CD4-positive, alpha-beta T cell treated with Interleukin-6 at 100 ng/mL for 8 hours (primary cell): ENCODE measurements at regions not wholly inside any gene's neighbourhood (a gene's known extent, or its start where the extent isn't known, plus 50 kb on each side); places are given as distances from the start of the nearest gene placed in this dataset.
"Not testable (repeated sequence)": the region's sequence is repeated elsewhere in the genome, so short reads cannot be mapped to it uniquely, and the experiment has no call there.

Experiments
- DNase-seq: peaks from one replicate; pipeline ENCODE4 v3.0.0-alpha.2; 2020; ENCODE audit warnings: mixed read lengths, low spot score

DNA sequence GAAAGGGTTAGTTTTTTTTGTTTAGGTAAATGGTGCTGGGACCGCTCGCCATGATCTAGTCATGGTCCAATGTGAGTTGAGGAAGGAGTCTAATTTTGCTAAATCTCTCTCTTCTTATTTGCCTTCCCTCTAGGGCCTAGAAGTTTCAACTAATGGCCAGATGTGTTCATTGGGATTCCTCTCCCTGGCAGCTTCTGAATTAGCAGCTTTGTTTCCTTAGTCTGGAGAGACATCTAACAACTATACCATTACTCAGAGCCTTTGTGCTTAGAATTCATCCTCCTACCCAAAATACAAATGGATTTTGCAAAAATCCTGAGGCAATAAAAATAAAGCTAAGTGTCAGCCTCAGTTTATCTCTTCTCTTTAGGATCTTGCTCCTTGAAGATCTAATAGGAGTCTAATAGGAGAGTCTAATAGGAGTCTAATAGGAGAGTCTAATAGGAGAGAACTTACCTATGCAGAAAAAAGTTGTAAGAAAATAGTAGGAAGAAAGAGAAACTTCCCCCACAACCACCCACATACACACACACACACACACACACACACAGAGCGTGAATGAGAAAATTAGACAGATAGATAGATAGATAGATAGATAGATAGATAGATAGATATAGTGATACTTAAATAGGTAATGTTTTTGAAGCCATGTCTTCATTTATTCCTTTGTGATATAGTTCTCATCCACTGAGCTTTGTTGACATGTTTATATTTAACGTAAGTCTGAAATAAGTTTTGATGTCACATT, 980.5 kb upstream of the CNTN5 start:
- no peak for DNase-seq

DNA sequence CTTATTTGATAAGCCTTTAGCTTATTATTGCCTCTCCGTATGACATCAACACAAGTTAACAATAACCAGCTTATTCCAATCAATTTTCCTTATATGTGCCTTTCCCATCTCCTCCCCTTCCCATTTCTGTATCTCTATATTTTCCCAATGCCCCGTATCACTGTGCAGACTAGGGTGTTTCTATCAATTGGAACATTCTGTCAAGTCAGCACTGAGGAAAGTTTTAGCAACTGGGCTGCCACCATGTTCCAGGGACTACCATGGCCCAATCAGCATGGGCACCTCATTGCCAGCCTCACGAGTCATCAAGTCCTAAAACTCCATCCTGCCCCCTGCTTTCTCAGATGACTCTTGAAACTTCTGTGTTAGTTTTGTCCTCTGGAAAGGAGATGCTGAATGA, 973.1 kb upstream of the CNTN5 start:
- no peak for DNase-seq

DNA sequence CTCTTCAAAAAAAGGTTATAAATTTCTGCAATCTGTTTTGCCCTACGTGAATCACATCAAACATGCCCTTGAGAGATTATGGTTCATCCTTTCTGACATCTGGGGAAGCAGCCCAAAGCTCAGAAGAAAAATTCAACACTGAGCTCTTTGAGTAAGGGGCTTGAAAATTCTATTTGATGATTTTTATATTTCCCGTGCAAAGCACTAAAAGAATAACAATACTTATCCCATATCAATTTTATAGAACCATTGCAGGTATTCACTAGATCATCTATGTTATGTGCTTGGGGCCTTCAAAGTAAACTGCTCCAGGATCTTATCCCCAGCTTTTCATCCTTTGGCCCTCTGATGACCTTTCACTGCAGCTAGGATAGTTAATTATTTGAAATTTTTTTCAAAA, 966.9 kb upstream of the CNTN5 start:
- no peak for DNase-seq

DNA sequence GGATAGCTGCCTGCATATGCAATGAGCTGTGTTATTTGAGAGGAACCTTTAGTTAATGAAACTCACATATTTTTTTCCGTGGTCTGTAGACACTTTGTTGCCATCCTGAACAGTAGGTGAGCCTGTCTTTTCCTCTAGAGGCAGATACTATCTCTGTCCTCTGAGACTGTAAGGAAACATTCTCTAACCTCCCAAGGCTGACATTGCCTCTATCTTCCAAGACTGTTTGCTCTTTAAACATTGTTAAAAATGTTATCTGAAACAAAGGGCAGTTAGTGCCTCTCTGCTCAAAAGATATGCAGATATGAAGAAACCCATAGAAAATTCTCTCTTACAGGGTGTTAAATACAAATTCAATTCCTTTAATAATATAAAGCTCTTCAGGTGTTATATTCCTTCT, 963.8 kb upstream of the CNTN5 start:
- DNase-seq, result no peak

DNA sequence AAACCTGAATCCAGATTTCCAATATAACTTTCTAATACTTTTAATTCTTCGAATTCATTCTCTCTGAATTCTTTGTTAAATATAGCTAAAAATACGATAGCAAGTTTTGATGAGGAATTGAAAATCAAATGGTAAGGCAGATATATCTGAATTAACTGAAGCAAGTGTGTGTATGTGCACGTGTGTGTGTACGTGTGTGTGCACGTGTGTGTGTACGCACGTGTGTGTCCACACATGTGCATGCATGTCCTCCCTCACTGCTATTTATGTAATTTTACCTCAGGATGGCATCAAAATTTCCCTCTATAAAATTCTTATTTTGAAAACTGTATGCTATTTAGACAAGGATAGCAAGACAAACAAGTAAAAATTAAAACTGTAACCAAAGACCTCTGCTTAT, 961.3 kb upstream of the CNTN5 start:
- DNase-seq, result no peak

DNA sequence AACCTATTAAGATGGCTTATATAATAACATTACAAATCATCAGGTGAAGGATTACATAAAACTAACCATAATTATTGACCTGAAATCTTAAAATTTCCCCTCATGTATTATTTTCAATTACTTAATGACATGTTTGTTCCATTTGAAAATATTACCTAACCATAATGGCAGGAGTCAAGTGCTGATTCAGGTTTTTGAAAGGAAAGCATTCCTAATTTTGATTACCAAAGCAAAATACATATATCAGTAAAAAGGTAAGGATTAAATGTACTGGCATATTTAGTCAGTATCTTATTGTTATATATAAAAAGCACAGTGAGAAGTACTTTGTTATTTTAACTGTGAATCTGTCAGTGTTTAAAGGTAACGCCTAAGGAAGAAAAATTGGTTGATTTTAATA, 960.0 kb upstream of the CNTN5 start:
- DNase-seq, result no peak

DNA sequence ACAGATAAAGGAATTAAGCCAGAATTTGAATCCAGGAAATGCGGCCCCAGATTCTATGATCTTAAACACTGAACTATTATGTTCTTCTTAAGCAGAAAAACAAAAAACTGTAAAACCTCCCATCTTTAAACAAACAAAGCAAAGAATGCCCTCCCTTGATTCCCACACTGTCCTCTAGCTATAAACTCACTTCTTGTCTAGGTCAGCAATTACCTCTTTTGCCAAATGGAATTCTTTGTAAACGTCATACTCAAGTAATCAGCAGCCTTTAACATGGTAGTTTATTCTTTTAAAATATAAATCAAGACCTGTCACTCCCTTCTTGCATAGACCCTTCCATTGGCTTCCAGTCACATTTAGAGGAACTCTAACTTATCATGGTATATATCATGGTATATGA, 958.9 kb upstream of the CNTN5 start:
- no peak for DNase-seq

DNA sequence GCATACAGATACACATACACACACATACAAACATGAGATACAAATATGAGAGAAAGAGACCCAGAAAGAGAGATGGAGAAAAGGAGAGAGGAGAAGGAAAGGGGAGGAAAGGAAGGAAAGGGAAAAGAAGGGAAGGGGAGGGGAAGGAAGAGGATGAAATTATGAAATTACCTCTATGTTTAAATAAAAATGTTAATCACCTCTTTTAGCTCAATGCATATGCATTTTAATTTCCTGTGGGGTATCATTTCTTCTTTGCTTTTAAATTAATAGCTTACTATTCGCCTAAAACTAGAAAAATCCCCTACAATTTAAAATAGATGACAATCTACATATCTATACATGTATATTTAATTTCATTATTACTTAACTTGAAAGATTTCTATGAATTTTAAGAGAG, 958.0 kb upstream of the CNTN5 start:
- no peak for DNase-seq

DNA sequence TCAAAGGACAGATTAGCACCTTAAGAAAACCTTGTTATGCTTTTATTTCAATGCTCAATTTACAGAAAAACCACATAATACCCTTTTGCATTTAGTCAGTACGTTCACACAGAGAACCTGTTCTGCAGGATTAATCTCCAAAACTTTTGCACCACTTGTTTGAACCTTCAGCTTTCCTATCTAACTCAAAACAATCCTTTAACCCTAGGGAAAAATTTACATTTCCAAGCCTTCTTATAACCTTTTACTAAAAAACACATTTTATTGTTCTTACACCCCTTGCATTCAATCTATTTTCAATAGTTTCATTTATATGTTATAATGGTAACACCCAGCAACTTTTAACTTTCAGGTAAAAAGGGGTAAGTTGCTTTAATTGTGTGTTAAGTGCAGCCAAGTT, 952.5 kb upstream of the CNTN5 start:
- DNase-seq, result no peak

DNA sequence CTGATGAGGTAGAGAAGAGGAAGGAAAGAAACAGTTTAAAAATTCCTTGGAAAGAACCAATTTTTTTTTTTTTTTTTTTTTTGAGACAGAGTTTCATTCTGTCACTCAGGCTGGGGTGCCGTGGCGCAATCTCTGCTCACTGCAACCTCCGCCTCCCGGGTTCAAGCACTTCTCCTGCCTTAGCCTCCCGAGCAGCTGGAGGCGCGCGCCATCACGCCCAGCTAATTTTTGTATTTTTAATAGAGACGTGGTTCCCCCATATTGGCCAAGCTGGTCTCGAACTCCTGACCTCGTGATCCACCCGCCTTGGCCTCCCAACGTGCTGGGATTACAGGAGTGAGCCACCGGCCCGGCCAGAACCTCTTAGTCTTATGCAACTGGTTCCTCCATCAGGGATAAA, 951.6 kb upstream of the CNTN5 start:
- not testable (repeated sequence) for DNase-seq

DNA sequence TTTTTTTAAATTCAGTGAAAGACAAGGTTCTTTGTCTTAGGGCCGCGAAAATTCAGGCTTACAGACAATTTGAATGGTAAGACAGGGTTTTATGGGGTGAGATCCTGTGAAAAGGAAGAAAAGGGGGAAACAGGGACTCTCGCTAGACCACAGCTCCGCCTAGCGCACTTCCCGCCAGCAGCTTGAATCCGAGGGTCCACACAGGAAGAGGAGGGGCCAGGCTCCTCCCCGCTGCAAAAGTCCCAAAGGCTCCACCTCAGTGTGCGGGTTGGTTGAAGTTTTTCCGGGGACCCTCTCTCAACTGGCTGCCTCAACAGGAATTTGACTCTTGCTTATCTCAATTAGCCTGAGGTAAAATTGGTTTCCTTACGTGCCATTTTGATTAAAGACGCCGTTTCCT, 950.9 kb upstream of the CNTN5 start:
- no peak for DNase-seq

DNA sequence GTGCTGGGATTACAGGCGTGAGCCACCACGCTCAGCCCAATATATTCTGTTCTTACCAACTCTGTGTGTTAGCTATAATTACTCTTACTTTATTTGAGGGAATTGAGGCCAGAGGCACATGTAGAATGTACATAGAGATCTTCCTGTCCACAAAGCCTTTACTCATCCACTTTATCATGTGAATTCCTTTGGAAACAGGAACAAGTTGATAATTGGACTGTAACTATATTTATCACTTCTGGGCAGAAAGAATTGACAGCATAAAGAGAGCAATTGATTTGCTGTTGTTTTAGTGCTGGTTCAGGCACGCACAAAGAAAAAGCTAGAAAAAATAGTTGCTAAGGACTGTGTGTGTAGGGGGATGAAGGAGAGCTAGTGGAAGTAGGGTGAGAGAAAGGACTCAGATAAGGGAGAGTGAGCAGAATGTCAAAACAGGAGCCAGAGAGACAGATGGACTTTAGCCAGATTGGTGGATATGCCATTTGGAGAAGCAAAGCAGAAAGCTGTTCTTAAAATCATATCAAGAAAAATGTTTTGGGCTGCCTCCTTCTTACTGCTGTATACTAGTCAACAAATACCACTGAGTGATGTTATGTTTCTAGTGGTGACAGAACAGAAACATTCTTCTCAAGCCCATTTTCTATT, 929.8 kb upstream of the CNTN5 start:
- DNase-seq, result no peak

DNA sequence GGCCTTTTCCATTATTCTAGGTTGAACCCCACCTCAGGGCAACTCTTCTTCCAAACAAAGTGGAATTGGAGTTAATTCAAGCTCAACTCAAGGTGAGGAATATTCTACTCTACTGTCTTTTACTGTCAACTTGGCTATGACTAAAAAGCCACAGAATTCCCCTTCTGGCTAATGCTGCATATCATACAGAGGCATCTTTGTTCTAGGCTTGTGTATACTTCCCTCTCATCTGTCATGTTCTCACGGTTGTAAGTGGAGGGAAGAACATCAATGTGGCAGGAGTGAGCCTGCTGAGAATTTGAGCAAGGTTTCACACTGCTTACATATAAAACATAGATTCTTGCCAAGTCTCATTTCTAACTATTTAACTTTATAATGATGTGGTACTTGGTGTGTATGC, 921.4 kb upstream of the CNTN5 start:
- DNase-seq, result no peak

DNA sequence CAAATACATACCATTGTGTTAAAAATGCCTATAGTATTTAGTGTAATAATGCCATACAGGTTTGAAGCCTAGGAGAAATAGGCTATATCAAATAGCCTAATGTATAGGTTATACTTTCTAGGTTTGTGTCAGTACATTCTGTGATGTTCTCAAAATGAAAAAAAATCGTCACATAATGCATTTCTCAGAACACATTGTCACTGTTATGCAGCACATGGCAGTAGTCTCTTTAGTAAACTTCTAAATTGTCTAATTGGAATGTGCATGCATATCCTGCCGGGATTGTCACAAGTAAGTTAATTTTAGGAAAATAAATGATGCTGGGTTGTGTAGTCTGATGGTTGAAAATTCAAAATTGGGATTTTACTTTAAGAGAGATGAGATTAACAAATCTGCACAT, 920.1 kb upstream of the CNTN5 start:
- DNase-seq, result no peak

DNA sequence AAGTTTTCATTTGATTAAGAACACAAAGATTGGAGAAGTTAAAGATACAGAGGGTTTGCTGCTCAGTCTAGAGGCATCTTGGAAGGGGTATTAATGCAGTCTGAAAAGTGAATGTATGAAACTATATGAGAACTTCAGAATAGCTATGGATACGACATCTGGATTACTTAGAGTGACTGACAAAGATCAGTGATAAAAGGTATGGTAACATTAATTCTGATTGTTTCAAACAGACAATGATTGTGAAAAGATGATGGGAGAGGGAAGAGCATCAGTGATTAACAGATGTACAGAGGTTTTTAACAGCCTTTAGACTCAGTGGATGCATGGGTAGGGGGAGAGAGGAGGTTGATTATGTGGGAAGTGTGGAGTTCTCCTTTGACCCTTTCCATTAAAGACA, 919.4 kb upstream of the CNTN5 start:
- DNase-seq, result no peak

DNA sequence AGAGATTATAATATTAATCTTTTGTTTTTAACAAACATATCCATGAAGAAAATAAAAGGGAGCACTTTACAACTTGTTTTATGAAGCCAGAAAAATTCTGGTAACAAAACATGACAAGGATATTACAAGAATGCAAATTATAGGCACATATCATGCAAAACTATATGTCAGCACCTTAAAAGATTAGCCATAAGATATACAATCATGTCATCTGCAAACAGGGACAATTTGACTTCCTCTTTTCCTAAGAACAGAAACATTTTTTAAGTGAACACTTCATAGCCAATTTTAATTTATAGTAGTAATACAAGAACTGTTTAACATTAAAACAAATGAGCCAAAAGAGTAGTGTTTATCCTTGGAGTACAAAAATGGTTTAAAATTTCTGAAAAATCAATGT, 916.5 kb upstream of the CNTN5 start:
- DNase-seq, result no peak

DNA sequence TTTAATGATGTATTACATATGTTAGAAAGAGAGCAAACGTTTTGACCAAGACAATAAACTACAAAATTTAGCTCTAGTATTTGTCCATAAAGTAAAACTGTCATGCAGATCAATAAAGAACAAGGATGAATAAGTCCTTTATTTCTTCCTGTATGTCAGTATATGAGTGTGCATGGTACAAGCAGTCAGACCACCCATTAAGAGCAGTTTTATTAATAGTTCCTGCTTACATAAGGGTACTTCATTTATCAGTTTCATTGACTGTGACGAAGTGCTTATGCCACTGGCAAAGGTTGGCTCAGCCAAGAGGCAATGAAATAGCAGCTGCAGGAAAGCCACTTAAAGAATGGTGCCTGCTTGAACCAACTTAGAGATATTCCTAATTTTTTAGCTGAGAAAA, 913.0 kb upstream of the CNTN5 start:
- no peak for DNase-seq

DNA sequence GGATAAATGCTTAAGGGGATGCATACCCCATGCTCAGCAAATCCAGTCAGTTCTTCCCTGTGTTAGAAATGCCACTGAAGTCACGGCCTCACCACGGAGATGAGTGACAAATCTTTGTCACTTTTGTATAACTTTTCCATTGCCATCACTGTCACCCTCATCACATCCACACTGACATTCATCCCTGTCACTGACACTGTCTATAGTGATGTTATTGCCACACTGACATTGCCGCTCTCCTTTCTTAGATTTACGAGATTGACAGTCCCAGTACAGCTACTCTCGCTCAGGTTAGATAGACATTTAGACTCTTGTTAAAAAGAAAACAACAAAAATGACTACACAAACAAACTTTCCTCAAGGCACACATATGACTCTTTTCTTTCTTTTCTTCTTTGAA, 910.7 kb upstream of the CNTN5 start:
- no peak for DNase-seq

DNA sequence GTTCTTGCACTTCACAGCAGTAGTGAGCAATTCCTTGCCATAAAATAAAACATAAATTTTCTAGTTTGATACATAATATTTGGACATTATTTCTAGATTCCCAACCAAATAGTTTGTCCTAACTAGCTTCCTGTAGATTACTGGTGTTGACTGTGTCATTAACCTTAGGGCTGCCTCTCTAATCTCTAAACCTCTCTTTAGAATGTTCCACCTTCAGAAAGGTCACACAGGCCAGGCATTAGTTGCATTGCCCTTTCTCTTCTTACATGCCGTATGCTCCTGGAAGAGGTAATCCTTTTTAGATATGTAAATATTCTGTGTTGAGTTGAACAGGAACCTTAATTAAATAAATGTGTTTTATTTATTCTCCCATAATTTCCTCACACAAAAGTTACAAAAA, 904.9 kb upstream of the CNTN5 start:
- DNase-seq, result no peak

DNA sequence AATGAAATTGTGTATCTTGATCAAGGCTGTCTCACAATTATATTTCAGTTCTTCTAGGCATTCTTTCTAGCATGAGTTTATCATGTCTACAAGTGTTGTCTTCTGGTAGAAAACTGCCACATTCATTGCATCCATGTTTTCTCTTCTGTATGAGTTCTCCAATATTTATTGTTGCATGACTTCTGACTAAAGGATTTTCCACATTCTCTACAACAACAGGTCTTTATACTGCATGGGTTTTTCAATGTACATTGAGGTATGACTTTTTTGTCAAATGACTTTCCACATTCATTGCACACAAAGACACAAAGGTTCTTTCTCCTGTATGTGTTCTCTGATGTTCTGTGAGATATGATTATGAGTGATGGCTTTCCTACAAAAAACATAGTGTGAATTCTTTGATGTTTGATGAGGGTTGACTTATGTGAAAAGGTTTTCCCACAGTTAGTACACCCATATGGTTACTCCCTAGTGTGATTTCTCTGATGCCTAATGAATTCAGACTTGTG, 890.6 kb upstream of the CNTN5 start:
- DNase-seq, result no peak

DNA sequence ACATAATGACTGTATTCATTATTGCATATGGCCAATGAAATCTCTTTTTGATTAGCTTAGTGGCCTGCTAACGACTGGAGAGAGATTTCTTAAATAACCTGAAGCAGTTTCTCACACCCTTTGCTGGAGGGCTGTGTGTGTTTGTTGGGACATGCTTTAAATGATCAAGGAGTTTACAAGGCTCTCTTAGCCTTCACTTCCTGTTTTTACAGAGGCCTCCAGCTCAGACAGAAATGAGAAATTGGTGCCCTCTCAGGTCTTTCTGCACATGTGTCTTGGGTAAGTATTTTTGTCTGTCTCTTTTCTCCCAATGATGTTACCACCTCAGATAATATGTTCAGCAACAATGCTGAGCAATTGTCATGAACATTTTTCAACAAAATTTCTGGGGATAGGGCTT, 884.4 kb upstream of the CNTN5 start:
- no peak for DNase-seq

DNA sequence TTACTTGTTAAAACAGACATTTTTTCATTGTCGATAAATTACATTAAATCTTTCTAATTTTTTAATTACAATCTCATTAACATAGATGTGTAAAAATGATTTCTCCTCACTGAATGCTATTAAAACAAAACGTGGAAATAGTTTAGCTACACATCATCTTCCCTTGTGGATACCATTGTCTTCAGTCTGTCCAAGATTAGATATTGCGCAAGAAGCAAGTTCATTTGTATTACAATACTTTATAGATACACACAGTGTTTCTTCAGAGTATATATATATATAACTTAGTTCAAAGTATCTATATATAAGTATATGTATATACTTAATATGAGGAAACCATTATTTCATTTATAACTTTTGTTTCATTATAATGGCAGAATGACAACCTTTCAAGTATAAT, 883.3 kb upstream of the CNTN5 start:
- DNase-seq, result no peak

DNA sequence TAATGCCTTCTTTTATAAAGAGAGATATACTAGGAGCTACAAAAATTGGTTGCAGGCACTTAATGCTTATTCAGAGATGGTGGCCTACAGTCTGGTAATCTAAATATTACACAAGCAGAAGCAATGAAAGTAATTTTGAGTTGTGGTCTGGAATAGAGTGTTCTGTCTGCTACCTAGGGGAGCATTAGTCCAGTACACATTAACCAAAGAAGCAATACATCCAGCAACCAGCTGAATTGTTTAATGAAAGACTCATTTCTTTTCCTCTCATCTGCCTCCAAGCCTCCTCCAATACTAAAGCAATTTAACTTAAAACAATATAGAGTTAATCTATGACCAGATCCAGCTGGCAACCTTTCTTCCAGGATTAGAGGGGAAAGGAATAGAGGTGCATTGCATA, 877.1 kb upstream of the CNTN5 start:
- no peak for DNase-seq

DNA sequence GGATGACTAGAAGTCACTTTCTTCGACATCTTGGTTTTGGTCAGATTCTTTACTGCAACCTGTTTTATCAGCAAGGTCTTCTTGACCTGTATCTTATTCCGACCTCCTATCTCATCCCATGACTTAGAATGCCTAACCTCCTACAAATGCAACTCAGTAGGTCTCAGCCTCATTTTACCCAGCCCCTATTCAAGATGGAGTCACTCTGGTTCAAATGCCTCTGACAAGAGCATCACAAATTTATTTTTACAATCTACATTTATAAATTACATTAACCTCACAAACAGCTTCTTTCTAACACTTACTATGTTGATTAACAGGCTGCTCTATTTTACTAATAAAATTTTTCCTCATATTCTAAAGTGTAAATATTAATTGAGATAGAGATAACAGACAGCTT, 867.0 kb upstream of the CNTN5 start:
- no peak for DNase-seq
